SU-DHL-6 (cell line): ENCODE measurements at regions not wholly inside any gene's neighbourhood (a gene's known extent, or its start where the extent isn't known, plus 50 kb on each side); places are given as distances from the start of the nearest gene placed in this dataset.

Source experiments
- H2AFZ ChIP-seq: fragments of 200-600 bp; sonication (generic); 2 replicates; pipeline ENCODE4 v1.6.1; 2014; ENCODE audit warnings: low read depth, mild to moderate bottlenecking, moderate library complexity, mixed read lengths, antibody characterized with exemption, low read length; ENCODE audit not compliant: severe bottlenecking
- H3F3A ChIP-seq: fragments of 200-600 bp; shearing (Covaris generic); 2 replicates; pipeline ENCODE4 v1.6.0; 2016; ENCODE audit warnings: antibody characterized with exemption, mild to moderate bottlenecking; ENCODE audit not compliant: insufficient read depth
- H3K27ac ChIP-seq: fragments of 200-600 bp; sonication (generic); 2 replicates; pipeline ENCODE4 v1.5.1; 2016; ENCODE audit warnings: low read depth, mild to moderate bottlenecking, low read length, moderate library complexity, mixed read lengths
- H3K27me3 ChIP-seq: fragments of 200-600 bp; sonication (generic), shearing (Covaris generic); 2 replicates; pipeline ENCODE4 v1.6.0; 2014; ENCODE audit warnings: mild to moderate bottlenecking, low read length
- H3K36me3 ChIP-seq: fragments of 200-600 bp; sonication (generic); 2 replicates; pipeline ENCODE4 v1.6.1; 2014; ENCODE audit warnings: mild to moderate bottlenecking, low read length, mixed read lengths
- H3K4me2 ChIP-seq: fragments of 300-600, 200-600 bp; shearing (Covaris generic), sonication (generic); 2 replicates; pipeline ENCODE4 v1.6.0; 2014; ENCODE audit warnings: low read length, low read depth, mild to moderate bottlenecking; ENCODE audit not compliant: poor library complexity, severe bottlenecking
- H3K4me3 ChIP-seq: fragments of 200-600 bp; sonication (generic); 2 replicates; pipeline ENCODE4 v1.5.1; 2014; ENCODE audit warnings: antibody characterized with exemption, low read length, mild to moderate bottlenecking, mixed read lengths; ENCODE audit not compliant: insufficient read depth, poor library complexity, severe bottlenecking
- H3K79me2 ChIP-seq: fragments of 200-600 bp; sonication (generic); 2 replicates; pipeline ENCODE4 v1.6.1; 2014; ENCODE audit warnings: mild to moderate bottlenecking, low read length, moderate library complexity; ENCODE audit not compliant: insufficient read depth
- H3K9ac ChIP-seq: fragments of 200-600 bp; sonication (generic); 2 replicates; pipeline ENCODE4 v1.7.0; 2014; ENCODE audit warnings: mild to moderate bottlenecking, low read length
- H3K9me2 ChIP-seq: fragments of 200-600 bp; sonication (generic); replicated peaks from 2 replicates; pipeline ENCODE4 v1.6.1; 2014; ENCODE audit warnings: low read length; ENCODE audit not compliant: insufficient read depth
- H3K9me3 ChIP-seq: fragments of 200-600 bp; sonication (generic); 2 replicates; pipeline ENCODE4 v1.6.1; 2014; ENCODE audit warnings: low read length, mixed read lengths; ENCODE audit not compliant: insufficient read depth
- H4K20me1 ChIP-seq: fragments of 200-600 bp; sonication (generic); 2 replicates; pipeline ENCODE4 v1.6.1; 2014; ENCODE audit warnings: low read depth, mild to moderate bottlenecking, antibody characterized with exemption, low read length, moderate library complexity, mixed read lengths
- CTCF ChIP-seq: fragments of 200-600 bp; sonication (generic); IDR thresholded peaks from one replicate; pipeline ENCODE4 v1.5.1; 2017; ENCODE audit warnings: antibody characterized with exemption, mild to moderate bottlenecking, low read length, moderate library complexity; ENCODE audit not compliant: insufficient read depth, poor library complexity, severe bottlenecking
- EZH2phosphoT487 ChIP-seq: fragments of 200-600 bp; sonication (generic), shearing (Covaris generic); conservative IDR thresholded peaks from 2 replicates; pipeline ENCODE4 v1.6.1; 2018; ENCODE audit warnings: mild to moderate bottlenecking, antibody characterized with exemption, low read length, moderate library complexity, mixed read lengths

GRCh38 chr16:86133847-86134375, 234.9 kb downstream of the IRF8 start:
- no peak overlapping the region for H3K9ac ChIP-seq
- no peak overlapping the region for H3K4me2 ChIP-seq
- H3K9me2 ChIP-seq = no peaks in the 10 kb centered on the region
- no peak overlapping the region for H3K4me3 ChIP-seq
- no peaks in the 10 kb centered on the region for H3F3A ChIP-seq
- TF ChIP-seq CTCF = no peak
- TF ChIP-seq EZH2phosphoT487 = no peak
- H3K9me3 ChIP-seq = no peaks in the 10 kb centered on the region
- no peaks in the 10 kb centered on the region for H3K36me3 ChIP-seq
- no peaks in the 10 kb centered on the region for H4K20me1 ChIP-seq
- H3K79me2 ChIP-seq = no peaks in the 10 kb centered on the region
- no peak overlapping the region for H3K27ac ChIP-seq
- H2AFZ ChIP-seq = no peak overlapping the region
- no peaks in the 10 kb centered on the region for H3K27me3 ChIP-seq

GRCh38 chr16:86134802-86135461, 236.0 kb downstream of the IRF8 start:
- H3K4me3 ChIP-seq = no peak overlapping the region
- H3K27me3 ChIP-seq = no peaks in the 10 kb centered on the region
- no peaks in the 10 kb centered on the region for H3K79me2 ChIP-seq
- no peaks in the 10 kb centered on the region for H3K36me3 ChIP-seq
- no peak overlapping the region for H3K4me2 ChIP-seq
- TF ChIP-seq EZH2phosphoT487 (no peak), CTCF (no peak)
- H3F3A ChIP-seq = no peaks in the 10 kb centered on the region
- no peak overlapping the region for H3K9ac ChIP-seq
- no peaks in the 10 kb centered on the region for H4K20me1 ChIP-seq
- H2AFZ ChIP-seq = no peak overlapping the region
- H3K9me3 ChIP-seq = no peaks in the 10 kb centered on the region
- no peaks in the 10 kb centered on the region for H3K9me2 ChIP-seq
- H3K27ac ChIP-seq = no peak overlapping the region

- no peaks in the 10 kb centered on the region for H4K20me1 ChIP-seq
- H3K9me3 ChIP-seq = no peaks in the 10 kb centered on the region
- no peak overlapping the region for H3K9ac ChIP-seq
- no peaks in the 10 kb centered on the region for H3K27me3 ChIP-seq
- H3K79me2 ChIP-seq = no peaks in the 10 kb centered on the region
- H3K4me3 ChIP-seq = no peak overlapping the region
- H3K4me2 ChIP-seq = no peak overlapping the region
- H3F3A ChIP-seq = no peaks in the 10 kb centered on the region
- H3K9me2 ChIP-seq = no peaks in the 10 kb centered on the region
- no peak overlapping the region for H3K27ac ChIP-seq
- H2AFZ ChIP-seq = no peak overlapping the region
- no peaks in the 10 kb centered on the region for H3K36me3 ChIP-seq
- TF ChIP-seq EZH2phosphoT487 = no peak
- TF ChIP-seq CTCF = no peak
These were observed 238.4 kb downstream of the IRF8 start for GRCh38 chr16:86137359-86137758.
